GM12878 (cell line): ENCODE measurements at regions not wholly inside any gene's neighbourhood (a gene's known extent, or its start where the extent isn't known, plus 50 kb on each side); places are given as distances from the start of the nearest gene placed in this dataset.

Source experiments
- NFIC ChIP-seq: IDR thresholded peaks from 2 replicates; pipeline ENCODE4 v1.6.1; 2012; ENCODE audit warnings: low read depth, mild to moderate bottlenecking, inconsistent platforms, low read length, moderate library complexity
- POU2F2 ChIP-seq: IDR thresholded peaks from 3 replicates; pipeline ENCODE4 v1.6.1; 2011; ENCODE audit warnings: low read depth, mild to moderate bottlenecking, low read length, borderline replicate concordance
- PRDM15 ChIP-seq: fragments of 450-650 bp; formaldehyde crosslinking; IDR thresholded peaks from 2 replicates; pipeline ENCODE4 v1.4.0; 2020; ENCODE audit warnings: mild to moderate bottlenecking, moderate library complexity
- TF ChIP-seq, protein P1 (sequence below): IDR thresholded peaks from 2 replicates; pipeline ENCODE4 v1.6.1; 2011; ENCODE audit warnings: borderline replicate concordance, low read depth, mild to moderate bottlenecking, moderate library complexity, mixed read lengths, low read length; ENCODE audit not compliant: insufficient read depth; ENCODE audit errors: extremely low read length
- TF ChIP-seq, protein P2 (sequence below): fragments of 150-350 bp; IDR thresholded peaks from 2 replicates; pipeline ENCODE4 v1.6.1; 2016; ENCODE audit warnings: low read depth, low read length

DNA sequence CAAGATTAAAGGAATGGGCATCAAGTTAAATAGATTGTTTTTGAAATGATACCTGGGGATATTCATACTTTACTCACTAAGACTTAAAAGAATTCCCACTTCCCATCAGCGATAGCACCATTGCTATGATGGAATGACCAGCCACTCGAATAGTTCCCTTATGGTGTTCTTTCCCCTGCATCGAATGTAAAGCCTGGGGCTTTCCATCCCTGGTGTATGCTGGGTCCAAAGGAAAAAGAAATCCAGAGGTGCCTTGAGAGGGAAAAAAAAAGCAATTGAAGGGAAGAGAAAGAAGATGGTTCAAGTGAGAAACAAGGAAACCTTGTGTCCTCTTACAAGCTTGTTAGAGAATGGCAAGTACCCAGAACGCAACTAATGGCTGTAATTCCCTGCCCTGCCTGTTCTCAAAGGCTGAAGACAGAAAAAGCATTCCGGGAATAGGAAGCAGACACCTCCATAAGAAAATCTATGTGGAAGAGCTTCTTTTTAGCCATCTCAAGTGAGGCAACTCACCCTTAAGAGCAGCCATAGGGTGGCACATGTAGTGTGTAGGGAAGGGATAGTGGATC is 351.1 kb upstream of the DAB2 start (continued):
- no peak for TF ChIP-seq PRDM15 (CRISPR knock-in tag)
- TF ChIP-seq POU2F2: no peak
- no peak for TF ChIP-seq NFIC
- TF ChIP-seq, protein P1, sequence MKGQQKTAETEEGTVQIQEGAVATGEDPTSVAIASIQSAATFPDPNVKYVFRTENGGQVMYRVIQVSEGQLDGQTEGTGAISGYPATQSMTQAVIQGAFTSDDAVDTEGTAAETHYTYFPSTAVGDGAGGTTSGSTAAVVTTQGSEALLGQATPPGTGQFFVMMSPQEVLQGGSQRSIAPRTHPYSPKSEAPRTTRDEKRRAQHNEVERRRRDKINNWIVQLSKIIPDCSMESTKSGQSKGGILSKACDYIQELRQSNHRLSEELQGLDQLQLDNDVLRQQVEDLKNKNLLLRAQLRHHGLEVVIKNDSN: no peak
- TF ChIP-seq, protein P2, sequence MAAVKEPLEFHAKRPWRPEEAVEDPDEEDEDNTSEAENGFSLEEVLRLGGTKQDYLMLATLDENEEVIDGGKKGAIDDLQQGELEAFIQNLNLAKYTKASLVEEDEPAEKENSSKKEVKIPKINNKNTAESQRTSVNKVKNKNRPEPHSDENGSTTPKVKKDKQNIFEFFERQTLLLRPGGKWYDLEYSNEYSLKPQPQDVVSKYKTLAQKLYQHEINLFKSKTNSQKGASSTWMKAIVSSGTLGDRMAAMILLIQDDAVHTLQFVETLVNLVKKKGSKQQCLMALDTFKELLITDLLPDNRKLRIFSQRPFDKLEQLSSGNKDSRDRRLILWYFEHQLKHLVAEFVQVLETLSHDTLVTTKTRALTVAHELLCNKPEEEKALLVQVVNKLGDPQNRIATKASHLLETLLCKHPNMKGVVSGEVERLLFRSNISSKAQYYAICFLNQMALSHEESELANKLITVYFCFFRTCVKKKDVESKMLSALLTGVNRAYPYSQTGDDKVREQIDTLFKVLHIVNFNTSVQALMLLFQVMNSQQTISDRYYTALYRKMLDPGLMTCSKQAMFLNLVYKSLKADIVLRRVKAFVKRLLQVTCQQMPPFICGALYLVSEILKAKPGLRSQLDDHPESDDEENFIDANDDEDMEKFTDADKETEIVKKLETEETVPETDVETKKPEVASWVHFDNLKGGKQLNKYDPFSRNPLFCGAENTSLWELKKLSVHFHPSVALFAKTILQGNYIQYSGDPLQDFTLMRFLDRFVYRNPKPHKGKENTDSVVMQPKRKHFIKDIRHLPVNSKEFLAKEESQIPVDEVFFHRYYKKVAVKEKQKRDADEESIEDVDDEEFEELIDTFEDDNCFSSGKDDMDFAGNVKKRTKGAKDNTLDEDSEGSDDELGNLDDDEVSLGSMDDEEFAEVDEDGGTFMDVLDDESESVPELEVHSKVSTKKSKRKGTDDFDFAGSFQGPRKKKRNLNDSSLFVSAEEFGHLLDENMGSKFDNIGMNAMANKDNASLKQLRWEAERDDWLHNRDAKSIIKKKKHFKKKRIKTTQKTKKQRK: no peak
